Esophagus (tissue), 2 donors: ENCODE measurements at regions not wholly inside any gene's neighbourhood (a gene's known extent, or its start where the extent isn't known, plus 50 kb on each side); places are given as distances from the start of the nearest gene placed in this dataset.
"Not testable (repeated sequence)": the region's sequence is repeated elsewhere in the genome, so short reads cannot be mapped to it uniquely, and the experiment has no call there.

Source experiments
- H3K27ac ChIP-seq, 2 donors: one replicate each; pipeline ENCODE4 v1.5.1; 2013; ENCODE audit warnings: low read depth in 2 of 2, mild to moderate bottlenecking in 2 of 2, inconsistent platforms in 1 of 2, low read length in 1 of 2, moderate library complexity in 1 of 2
- H3K27me3 ChIP-seq, 2 donors: one replicate each; pipeline ENCODE4 v1.6.1; 2013; ENCODE audit warnings: low read length in 2 of 2, control low read depth in 1 of 2, mild to moderate bottlenecking in 1 of 2; ENCODE audit not compliant: insufficient read depth in 2 of 2, control insufficient read depth in 1 of 2
- H3K36me3 ChIP-seq, 2 donors: one replicate each; pipeline ENCODE4 v1.6.1; 2013; ENCODE audit warnings: low read length in 1 of 2; ENCODE audit not compliant: control insufficient read depth in 2 of 2, insufficient read depth in 2 of 2
- H3K4me1 ChIP-seq, 2 donors: one replicate each; pipeline ENCODE4 v1.6.1; 2013; ENCODE audit warnings: low read length in 1 of 2; ENCODE audit not compliant: control insufficient read depth in 2 of 2, insufficient read depth in 2 of 2
- H3K4me3 ChIP-seq, 2 donors: one replicate each; pipeline ENCODE4 v1.5.1; 2013; ENCODE audit warnings: low read length in 2 of 2, mild to moderate bottlenecking in 2 of 2, low read depth in 1 of 2, moderate library complexity in 1 of 2
- H3K9me3 ChIP-seq, 2 donors: one replicate each; pipeline ENCODE4 v1.6.1; 2013; ENCODE audit warnings: mild to moderate bottlenecking in 2 of 2, low read depth in 1 of 2, low read length in 1 of 2, moderate library complexity in 1 of 2; ENCODE audit not compliant: control insufficient read depth in 2 of 2, insufficient read depth in 1 of 2
- WGBS, 2 donors: extraction: QIAGEN DNeasy Blood & Tissue Kit; methylation state at CpG; one replicate each; pipeline ENCODE4 v1.1.7; 2013; 5-methylcytosine and 5-hydroxymethylcytosine counted together
- donor health status: healthy with polysubstance abuse.
- donor health status: Bipolar disorder and iron deficiency.

- not testable (repeated sequence) for H3K4me3 ChIP-seq, H3K9me3 ChIP-seq, H3K4me1 ChIP-seq, H3K36me3 ChIP-seq, H3K27ac ChIP-seq, H3K27me3 ChIP-seq
- 85 to 86% methylated on average over 5 of the region's 5 CpGs for WGBS, 2 donors
Observed at GRCh38 chr17:56731096-56731495, 102.6 kb downstream of the C17orf67 start.

GRCh38 chr17:56733833-56734232, 99.9 kb downstream of the C17orf67 start:
- no peaks in the 10 kb centered on the region for H3K4me1 ChIP-seq
- 79 to 88% methylated on average over 5 of the region's 5 CpGs for WGBS, 2 donors
- H3K27ac ChIP-seq = no peak overlapping the region
- no peaks in the 10 kb centered on the region for H3K36me3 ChIP-seq
- H3K4me3 ChIP-seq = no peak overlapping the region
- no peaks in the 10 kb centered on the region for H3K27me3 ChIP-seq
- no peaks in the 10 kb centered on the region for H3K9me3 ChIP-seq

- 76 to 90% methylated on average over 6 of the region's 6 CpGs for WGBS, 2 donors
Observed at GRCh38 chr17:56735842-56736241, 97.9 kb downstream of the C17orf67 start.

GRCh38 chr17:56737421-56738161, 96.1 kb downstream of the C17orf67 start:
- WGBS, 2 donors = 67 to 69% methylated on average over 22 of the region's 22 CpGs
- Histone ChIP-seq H3K27ac (no peak overlapping the region), H3K4me1 (no peaks in the 10 kb centered on the region), H3K36me3 (no peaks in the 10 kb centered on the region), H3K9me3 (no peaks in the 10 kb centered on the region), H3K4me3 (no peak overlapping the region), H3K27me3 (no peaks in the 10 kb centered on the region)

More at GRCh38 chr17:56735842-56736241, 97.9 kb downstream of the C17orf67 start:
- Histone ChIP-seq H3K27me3 (no peaks in the 10 kb centered on the region), H3K36me3 (no peaks in the 10 kb centered on the region), H3K4me1 (no peaks in the 10 kb centered on the region), H3K4me3 (no peak overlapping the region), H3K27ac (no peak overlapping the region), H3K9me3 (no peaks in the 10 kb centered on the region)

GRCh38 chr17:56739376-56739775, 94.3 kb downstream of the C17orf67 start:
- peaks cover 0 to 3% of the 10 kb centered on the region in 2 donors for H3K4me1 ChIP-seq
- peaks cover 0 to 2% of the 10 kb centered on the region in 2 donors for H3K9me3 ChIP-seq
- no peak overlapping the region for H3K4me3 ChIP-seq

GRCh38 chr17:56739776-56740175, 93.9 kb downstream of the C17orf67 start:
- H3K36me3 ChIP-seq = no peaks in the 10 kb centered on the region
- H3K27ac ChIP-seq = no peak overlapping the region
- peaks cover 0 to 3% of the 10 kb centered on the region in 2 donors for H3K4me1 ChIP-seq
- peaks cover 0 to 3% of the 10 kb centered on the region in 2 donors for H3K9me3 ChIP-seq
- 59 to 68% methylated on average over 6 of the region's 6 CpGs for WGBS, 2 donors
- no peaks in the 10 kb centered on the region for H3K27me3 ChIP-seq
- H3K4me3 ChIP-seq = no peak overlapping the region

More at GRCh38 chr17:56739376-56739775, 94.3 kb downstream of the C17orf67 start:
- Histone ChIP-seq H3K27ac (no peak overlapping the region), H3K36me3 (no peaks in the 10 kb centered on the region), H3K27me3 (no peaks in the 10 kb centered on the region)

GRCh38 chr17:56740481-56740880, 93.2 kb downstream of the C17orf67 start:
- WGBS, 2 donors = 65 to 76% methylated on average over 3 of the region's 3 CpGs
- Histone ChIP-seq H3K4me1 (peaks cover 0 to 3% of the 10 kb centered on the region in 2 donors), H3K9me3 (peaks cover 0 to 5% of the 10 kb centered on the region in 2 donors), H3K36me3 (no peaks in the 10 kb centered on the region), H3K4me3 (no peak overlapping the region), H3K27me3 (no peaks in the 10 kb centered on the region), H3K27ac (no peak overlapping the region)
